OCI-LY3 (cell line): ENCODE measurements at regions not wholly inside any gene's neighbourhood (a gene's known extent, or its start where the extent isn't known, plus 50 kb on each side); places are given as distances from the start of the nearest gene placed in this dataset.

Experiments used
- CTCF ChIP-seq: fragments of 200-600, 300-600 bp; sonication (generic); IDR thresholded peaks from 2 replicates; pipeline ENCODE4 v1.5.1; 2014; ENCODE audit warnings: antibody characterized with exemption, low read length, low read depth
- EZH2phosphoT487 ChIP-seq: fragments of 200-600 bp; shearing (Covaris generic); IDR thresholded peaks from 2 replicates; pipeline ENCODE4 v1.6.1; 2018; ENCODE audit warnings: antibody characterized with exemption, mixed run types, low read depth

- TF ChIP-seq CTCF, result no peak
- no peak for TF ChIP-seq EZH2phosphoT487
Measured at GRCh38 chr1:121594096-121594495, 409.3 kb downstream of the SRGAP2C start.
